ENCODE measurements at regions not wholly inside any gene's neighbourhood (a gene's known extent, or its start where the extent isn't known, plus 50 kb on each side); places are given as distances from the start of the nearest gene placed in this dataset.
A peak's percentile ranks its signal among the peaks of the same experiment; 100 is the strongest.

- H3K4me1 Mint-ChIP-seq (ENCODE audit: insufficient read depth, unreplicated experiment): peaks cover 8% of the 10 kb centered on the region
- H3K36me3 Mint-ChIP-seq (ENCODE audit: insufficient read depth, unreplicated experiment): peaks cover 1% of the 10 kb centered on the region
- no TSS peak for BruUV-seq (replicated peaks)
- intact Hi-C loops (cut with micrococcal nuclease): no loop called here
- no peaks in the 10 kb centered on the region for H3K27me3 Mint-ChIP-seq (ENCODE audit: insufficient read depth, unreplicated experiment)
- H3K27ac Mint-ChIP-seq (ENCODE audit: low read depth, unreplicated experiment): no peak overlapping the region
- POLR2A ChIA-PET: no interaction called here
- H3K4me3 Mint-ChIP-seq (ENCODE audit: unreplicated experiment): no peak overlapping the region
- TF ChIP-seq CTCF (IDR thresholded peaks at IDR 0.05; ENCODE audit: unreplicated experiment): no peak
- CTCF ChIA-PET: no interaction called here
- DNase-seq (ENCODE audit: unreplicated experiment): peak; percentile 14
- H3K9me3 Mint-ChIP-seq (ENCODE audit: unreplicated experiment): no peaks in the 10 kb centered on the region
Observed at GRCh38 chr12:60262378-60262777, 666.5 kb downstream of the SLC16A7 start.

- Mint-ChIP-seq H3K36me3 (ENCODE audit: insufficient read depth, unreplicated experiment) (peaks cover 6% of the 10 kb centered on the region), H3K27ac (ENCODE audit: low read depth, unreplicated experiment) (no peak overlapping the region), H3K27me3 (ENCODE audit: insufficient read depth, unreplicated experiment) (no peaks in the 10 kb centered on the region), H3K9me3 (ENCODE audit: unreplicated experiment) (no peaks in the 10 kb centered on the region), H3K4me1 (ENCODE audit: insufficient read depth, unreplicated experiment) (peaks cover 12% of the 10 kb centered on the region), H3K4me3 (ENCODE audit: unreplicated experiment) (no peak overlapping the region)
- intact Hi-C loops (cut with micrococcal nuclease): no loop called here
- ChIA-PET POLR2A (no interaction called here), CTCF (no interaction called here)
- TF ChIP-seq CTCF (IDR thresholded peaks at IDR 0.05; ENCODE audit: unreplicated experiment): no peak
- no TSS peak for BruUV-seq (replicated peaks)
- no peak for DNase-seq (ENCODE audit: unreplicated experiment)
Observed at GRCh38 chr12:60263161-60263560, 667.3 kb downstream of the SLC16A7 start.

- no peak for TF ChIP-seq CTCF (IDR thresholded peaks at IDR 0.05; ENCODE audit: unreplicated experiment)
- intact Hi-C loops (cut with micrococcal nuclease): no loop called here
- no TSS peak for BruUV-seq (replicated peaks)
- H3K9me3 Mint-ChIP-seq (ENCODE audit: unreplicated experiment): no peaks in the 10 kb centered on the region
- ChIA-PET POLR2A (no interaction called here), CTCF (no interaction called here)
- no peak for DNase-seq (ENCODE audit: unreplicated experiment)
- H3K4me3 Mint-ChIP-seq (ENCODE audit: unreplicated experiment): no peak overlapping the region
- peaks cover 6% of the 10 kb centered on the region for H3K36me3 Mint-ChIP-seq (ENCODE audit: insufficient read depth, unreplicated experiment)
- H3K4me1 Mint-ChIP-seq (ENCODE audit: insufficient read depth, unreplicated experiment): peaks cover 12% of the 10 kb centered on the region
- no peak overlapping the region for H3K27ac Mint-ChIP-seq (ENCODE audit: low read depth, unreplicated experiment)
- no peaks in the 10 kb centered on the region for H3K27me3 Mint-ChIP-seq (ENCODE audit: insufficient read depth, unreplicated experiment)
Observed at GRCh38 chr12:60263836-60264493, 668.1 kb downstream of the SLC16A7 start.

- ChIA-PET POLR2A (no interaction called here), CTCF (interaction anchor here (0.6 to 0.7 kb wide), 2 partner anchors 124 to 1584 kb away, joined by 3 read pairs; no protein-coding TSS in a partner anchor)
- peak overlapping the region; percentile 49 for H3K27ac Mint-ChIP-seq (ENCODE audit: low read depth, unreplicated experiment)
- peaks cover 12% of the 10 kb centered on the region for H3K4me1 Mint-ChIP-seq (ENCODE audit: insufficient read depth, unreplicated experiment)
- DNase-seq (ENCODE audit: unreplicated experiment): peak; percentile 1
- intact Hi-C loops (cut with micrococcal nuclease): no loop called here
- H3K9me3 Mint-ChIP-seq (ENCODE audit: unreplicated experiment): no peaks in the 10 kb centered on the region
- H3K4me3 Mint-ChIP-seq (ENCODE audit: unreplicated experiment): no peak overlapping the region
- peaks cover 6% of the 10 kb centered on the region for H3K36me3 Mint-ChIP-seq (ENCODE audit: insufficient read depth, unreplicated experiment)
- no peaks in the 10 kb centered on the region for H3K27me3 Mint-ChIP-seq (ENCODE audit: insufficient read depth, unreplicated experiment)
- no TSS peak for BruUV-seq (replicated peaks)
- no peak for TF ChIP-seq CTCF (IDR thresholded peaks at IDR 0.05; ENCODE audit: unreplicated experiment)
Observed at GRCh38 chr12:60265741-60266140, 669.9 kb downstream of the SLC16A7 start.

All from MCF 10A (cell line).